ENCODE measurements at regions not wholly inside any gene's neighbourhood (a gene's known extent, or its start where the extent isn't known, plus 50 kb on each side); places are given as distances from the start of the nearest gene placed in this dataset.
"Not testable (repeated sequence)": the region's sequence is repeated elsewhere in the genome, so short reads cannot be mapped to it uniquely, and the experiment has no call there.

DNA sequence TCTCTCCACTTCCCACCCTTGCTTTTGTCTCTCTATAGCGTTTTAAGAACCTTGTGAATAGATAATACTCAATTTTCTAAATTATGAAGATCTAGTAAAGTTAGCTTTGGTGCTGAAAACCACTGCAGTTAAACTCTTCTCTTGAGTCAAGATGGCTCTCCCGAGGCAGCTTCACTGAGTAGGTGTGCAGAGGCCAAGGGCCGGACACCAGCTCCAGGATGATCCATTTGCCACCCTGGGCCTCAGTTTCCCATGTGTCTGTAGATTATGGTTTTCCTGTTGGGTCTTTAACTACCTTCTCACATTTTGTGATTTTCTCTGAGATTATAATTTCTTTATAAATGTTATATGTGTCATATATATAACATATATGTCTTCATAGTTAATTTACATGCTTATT lies 68.5 kb upstream of the SH3RF3 start:
- no peak for ATAC-seq (replicated peaks in 6 of 8)
- Histone ChIP-seq H3K4me3 (no peak overlapping the region), H3K4me1 (replicated peaks in 1 of 2) (peaks cover 25 to 41% of the 10 kb centered on the region in 2 donors), H3K27ac (no peak overlapping the region)
- in situ Hi-C loops (cut with MboI; ENCODE audit: low pct_unique_long_range_greater_than_20kb in 2 of 9, low sequenced_read_pairs in 9 of 9, unreplicated experiment in 9 of 9) = no loop called here
- 10 to 96% (median 83%) methylated on average over 1 to 3 of the region's 3 CpGs; no CpG with 5 or more reads in 4 of the 10 experiments for WGBS, 10 experiments

DNA sequence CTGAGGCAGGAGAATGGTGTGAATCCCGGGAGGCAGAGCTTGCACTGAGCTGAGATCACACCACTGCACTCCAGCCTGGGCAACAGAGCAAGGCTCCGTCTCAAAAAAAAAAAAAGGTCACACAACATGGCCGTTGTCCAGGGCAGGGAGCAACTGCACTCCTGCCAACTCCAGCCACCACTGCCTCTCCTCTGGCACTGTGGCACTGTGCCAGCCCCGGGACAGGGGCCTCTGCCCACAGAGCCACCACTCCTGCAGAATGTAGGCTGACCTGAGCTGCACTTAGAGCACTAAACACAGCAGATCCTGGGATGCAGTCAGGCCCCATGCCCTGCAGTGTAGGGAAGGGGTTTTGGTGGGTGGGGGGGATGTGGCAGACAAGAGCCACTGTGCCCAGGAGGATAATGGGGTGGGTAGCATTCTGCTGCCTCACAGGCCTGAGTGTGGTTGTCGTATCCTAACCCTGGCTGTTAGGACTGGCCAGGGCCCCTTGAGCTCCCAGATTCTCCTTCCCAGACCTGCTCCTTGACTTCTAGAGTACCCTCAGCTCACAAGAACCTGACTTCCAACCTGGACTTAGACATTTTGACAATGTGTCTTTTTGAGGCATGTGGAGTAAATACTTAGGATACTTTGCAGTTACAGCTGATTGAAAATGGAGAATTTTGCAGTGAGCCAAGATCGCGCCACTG lies 69.4 kb upstream of the SH3RF3 start:
- Histone ChIP-seq H3K4me1 (replicated peaks in 1 of 2) (peaks cover 25 to 41% of the 10 kb centered on the region in 2 donors), H3K27ac (peak overlapping the region in 1 of 2 donors; percentile 10), H3K4me3 (no peak overlapping the region)
- WGBS, 10 experiments = 44 to 100% (median 91%) methylated on average over 1 to 4 of the region's 7 CpGs; no CpG with 5 or more reads in 2 of the 10 experiments
- in situ Hi-C loops (cut with MboI; ENCODE audit: low pct_unique_long_range_greater_than_20kb in 2 of 9, low sequenced_read_pairs in 9 of 9, unreplicated experiment in 9 of 9) = no loop called here
- ATAC-seq (replicated peaks in 6 of 8) = no peak

DNA sequence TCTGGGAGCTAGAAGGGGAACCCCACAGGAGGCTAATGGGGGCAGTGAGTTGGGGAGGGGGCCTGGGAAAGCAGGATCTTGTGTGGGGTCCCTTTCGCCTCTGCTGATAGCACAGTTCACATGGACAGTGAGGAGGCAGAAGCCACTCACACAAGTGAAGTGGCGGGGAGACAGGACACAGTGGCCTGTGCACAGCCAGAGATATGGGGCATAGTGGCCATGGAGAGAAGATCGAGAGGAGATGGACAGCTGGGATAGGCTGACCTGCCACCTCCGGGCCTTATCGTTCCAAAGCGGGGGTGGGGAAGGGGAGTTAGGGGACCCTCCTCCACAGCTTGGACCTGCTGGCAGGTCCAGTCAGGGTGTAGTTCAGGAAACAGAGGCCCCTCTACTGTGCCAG lies 69.8 kb upstream of the EDAR start:
- 51 to 100% (median 100%) methylated on average over 1 to 4 of the region's 6 CpGs; no CpG with 5 or more reads in 7 of the 10 experiments for WGBS, 10 experiments
- H3K27ac ChIP-seq = peak overlapping the region; percentile 66 to 82
- peak in 1 of 8 experiments; percentile 9 for ATAC-seq (replicated peaks in 6 of 8)
- H3K4me3 ChIP-seq = no peak overlapping the region
- peaks cover 25 to 41% of the 10 kb centered on the region in 2 donors for H3K4me1 ChIP-seq (replicated peaks in 1 of 2)
- in situ Hi-C loops (cut with MboI; ENCODE audit: low pct_unique_long_range_greater_than_20kb in 2 of 9, low sequenced_read_pairs in 9 of 9, unreplicated experiment in 9 of 9) = no loop called here

DNA sequence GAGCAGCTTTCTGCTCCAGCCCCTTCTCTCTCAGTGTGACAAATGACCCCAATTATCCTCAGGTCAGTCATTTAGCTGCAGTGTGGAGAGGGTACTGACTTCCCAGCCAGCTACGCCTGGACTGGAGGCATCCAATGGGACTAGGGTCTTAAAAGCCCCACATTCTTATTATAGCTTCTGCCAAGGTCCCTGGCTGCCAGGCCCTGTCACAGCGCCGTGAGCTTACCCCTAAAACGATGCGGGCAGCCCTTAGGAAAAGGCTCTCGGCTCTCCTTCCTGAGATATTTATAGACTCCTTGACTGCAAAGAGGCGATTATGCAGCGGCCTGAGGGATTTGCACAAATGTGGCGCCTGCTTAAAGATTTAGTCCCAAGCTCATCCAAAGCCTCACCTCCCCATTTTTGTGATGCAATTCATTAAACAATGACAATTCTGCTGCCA lies 69.2 kb upstream of the EDAR start:
- ATAC-seq (replicated peaks in 6 of 8) = peak in 6 of 8 experiments; percentile 16 to 82 (median 77)
- no peak overlapping the region for H3K4me3 ChIP-seq
- peaks cover 25 to 39% of the 10 kb centered on the region in 2 donors for H3K4me1 ChIP-seq (replicated peaks in 1 of 2)
- 8 to 70% methylated on average over 2 to 4 of the region's 9 CpGs; no CpG with 5 or more reads in 8 of the 10 experiments for WGBS, 10 experiments
- in situ Hi-C loops (cut with MboI; ENCODE audit: low pct_unique_long_range_greater_than_20kb in 2 of 9, low sequenced_read_pairs in 9 of 9, unreplicated experiment in 9 of 9) = no loop called here
- peak overlapping the region; percentile 66 to 82 for H3K27ac ChIP-seq

DNA sequence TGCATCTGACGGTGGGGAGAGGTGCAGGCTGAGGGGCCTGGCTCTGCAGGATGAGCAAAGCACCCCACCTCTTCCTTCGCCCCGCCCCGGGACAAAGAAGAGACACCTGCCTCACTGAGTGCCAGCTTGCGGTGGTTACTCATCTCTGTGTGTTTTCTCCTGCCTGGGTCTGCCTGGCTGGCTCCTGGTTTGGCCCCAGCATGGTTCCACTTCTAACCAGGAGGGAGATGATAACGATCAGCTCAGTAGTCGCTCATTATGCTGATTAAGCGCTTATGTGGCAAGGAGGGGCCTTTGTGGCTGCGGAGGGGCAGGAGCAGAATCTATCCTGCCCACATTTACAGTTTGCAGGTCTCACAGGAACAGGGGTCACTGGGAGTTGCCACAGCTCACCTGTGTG lies 68.7 kb upstream of the EDAR start:
- H3K4me3 ChIP-seq = no peak overlapping the region
- ATAC-seq (replicated peaks in 6 of 8) = peak in 4 of 8 experiments; percentile 18 to 43 (median 36)
- in situ Hi-C loops (cut with MboI; ENCODE audit: low pct_unique_long_range_greater_than_20kb in 2 of 9, low sequenced_read_pairs in 9 of 9, unreplicated experiment in 9 of 9) = no loop called here
- WGBS, 10 experiments = 0 to 80% (median 61%) methylated on average over 1 to 8 of the region's 9 CpGs; no CpG with 5 or more reads in 5 of the 10 experiments
- peaks cover 25 to 36% of the 10 kb centered on the region in 2 donors for H3K4me1 ChIP-seq (replicated peaks in 1 of 2)
- peak overlapping the region; percentile 66 to 82 for H3K27ac ChIP-seq

DNA sequence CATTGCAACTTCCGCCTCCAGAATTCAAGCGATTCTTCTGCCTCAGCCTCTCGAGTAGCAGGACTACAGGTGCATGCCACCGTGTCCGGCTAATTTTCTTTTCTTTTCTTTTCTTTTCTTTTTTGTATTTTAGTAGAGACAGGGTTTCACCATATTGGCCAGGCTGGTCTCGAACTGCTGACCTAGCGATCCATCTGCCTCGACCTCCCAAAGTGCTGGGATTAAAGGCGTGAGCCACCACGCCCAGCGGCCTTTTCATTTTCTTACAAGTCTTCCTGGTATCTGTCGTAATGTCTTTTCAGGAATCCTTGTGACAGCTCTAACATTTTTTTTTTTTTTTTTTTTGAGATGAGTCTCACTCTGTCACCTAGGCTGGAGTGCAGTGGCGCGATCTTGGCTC lies 66.4 kb upstream of the EDAR start:
- no peak overlapping the region for H3K4me3 ChIP-seq
- 65 to 95% (median 83%) methylated on average over 3 to 12 of the region's 14 CpGs for WGBS, 10 experiments
- no peak overlapping the region for H3K27ac ChIP-seq
- peaks cover 21 to 29% of the 10 kb centered on the region in 2 donors for H3K4me1 ChIP-seq (replicated peaks in 1 of 2)
- ATAC-seq (replicated peaks in 6 of 8) = no peak
- in situ Hi-C loops (cut with MboI; ENCODE audit: low pct_unique_long_range_greater_than_20kb in 2 of 9, low sequenced_read_pairs in 9 of 9, unreplicated experiment in 9 of 9) = no loop called here

DNA sequence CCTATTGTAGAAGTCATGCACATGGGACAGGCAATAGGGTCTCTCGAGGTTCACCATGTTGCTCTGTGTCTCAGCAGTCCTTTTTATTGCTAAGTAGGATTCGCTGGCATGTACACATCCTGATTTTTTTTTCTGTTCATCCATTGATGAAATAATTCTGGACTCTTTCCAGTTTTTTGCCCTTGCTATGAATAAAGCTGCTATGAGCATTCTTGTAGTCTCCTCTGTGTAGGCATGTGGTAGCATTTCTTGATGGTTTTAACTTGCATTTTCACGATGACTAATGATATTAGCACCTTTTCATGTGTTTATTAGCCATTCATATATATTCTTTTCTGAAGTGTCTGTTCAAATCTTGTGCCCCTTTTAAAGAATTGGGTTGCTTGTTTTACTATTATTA lies 65.8 kb upstream of the EDAR start:
- in situ Hi-C loops (cut with MboI; ENCODE audit: low pct_unique_long_range_greater_than_20kb in 2 of 9, low sequenced_read_pairs in 9 of 9, unreplicated experiment in 9 of 9) = no loop called here
- WGBS, 10 experiments = 23 to 100% (median 90%) methylated on average over 1 to 3 of the region's 3 CpGs
- no peak overlapping the region for H3K27ac ChIP-seq
- H3K4me3 ChIP-seq = no peak overlapping the region
- no peak for ATAC-seq (replicated peaks in 6 of 8)
- peaks cover 21 to 33% of the 10 kb centered on the region in 2 donors for H3K4me1 ChIP-seq (replicated peaks in 1 of 2)

DNA sequence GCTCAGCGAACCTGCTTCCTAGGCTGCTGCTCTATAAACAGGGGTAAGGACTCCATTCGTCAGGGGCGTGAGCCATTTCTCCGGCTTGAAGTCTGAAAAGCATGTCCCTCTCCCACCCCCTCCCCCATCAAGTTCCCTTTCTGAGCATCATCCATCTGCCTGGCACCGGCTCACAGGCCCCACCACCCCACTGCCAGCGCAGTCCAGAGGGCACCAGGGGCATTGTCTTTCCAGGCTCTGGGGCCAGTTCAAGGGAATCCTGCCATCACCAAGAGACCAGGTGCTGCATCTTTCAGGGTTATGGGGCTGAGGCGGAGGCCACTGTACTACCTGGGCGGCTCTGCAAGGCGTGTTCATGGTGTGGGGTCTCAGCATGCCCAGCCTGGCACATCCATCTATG lies 64.7 kb upstream of the EDAR start:
- 85 to 100% methylated on average over 1 to 3 of the region's 9 CpGs; no CpG with 5 or more reads in 8 of the 10 experiments for whole genome bisulfite sequencing, 10 experiments
- Histone ChIP-seq H3K4me1 (replicated peaks in 1 of 2) (peaks cover 16 to 38% of the 10 kb centered on the region in 2 donors), H3K27ac (no peak overlapping the region), H3K4me3 (no peak overlapping the region)
- in situ Hi-C loops (cut with MboI; ENCODE audit: low pct_unique_long_range_greater_than_20kb in 2 of 9, low sequenced_read_pairs in 9 of 9, unreplicated experiment in 9 of 9) = no loop called here
- ATAC-seq (replicated peaks in 6 of 8) = no peak

DNA sequence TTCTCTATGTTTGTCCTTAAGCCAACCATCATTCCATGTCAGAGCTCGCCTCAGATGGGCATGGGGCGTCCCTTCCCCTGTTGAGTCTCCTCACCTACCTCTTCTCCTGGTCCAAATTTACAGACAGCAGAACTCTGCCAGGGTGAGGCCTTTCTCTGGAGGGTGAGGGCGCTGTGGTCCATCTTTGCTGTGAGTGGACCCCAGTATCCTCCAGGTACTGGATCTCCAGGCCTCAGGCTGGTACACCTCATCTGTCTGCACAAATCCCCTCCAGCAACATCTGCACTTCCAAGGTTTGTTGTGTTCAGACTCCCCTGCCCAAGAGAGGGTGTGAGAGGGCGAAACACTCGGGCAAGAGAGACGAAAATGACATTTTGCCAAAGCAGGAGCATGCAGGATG lies 63.9 kb upstream of the EDAR start:
- Histone ChIP-seq H3K4me3 (no peak overlapping the region), H3K27ac (no peak overlapping the region), H3K4me1 (replicated peaks in 1 of 2) (peaks cover 8 to 38% of the 10 kb centered on the region in 2 donors)
- no peak for ATAC-seq (replicated peaks in 6 of 8)
- in situ Hi-C loops (cut with MboI; ENCODE audit: low pct_unique_long_range_greater_than_20kb in 2 of 9, low sequenced_read_pairs in 9 of 9, unreplicated experiment in 9 of 9) = no loop called here
- WGBS, 10 experiments = 23 to 100% (median 76%) methylated on average over 1 to 4 of the region's 6 CpGs; no CpG with 5 or more reads in 4 of the 10 experiments

DNA sequence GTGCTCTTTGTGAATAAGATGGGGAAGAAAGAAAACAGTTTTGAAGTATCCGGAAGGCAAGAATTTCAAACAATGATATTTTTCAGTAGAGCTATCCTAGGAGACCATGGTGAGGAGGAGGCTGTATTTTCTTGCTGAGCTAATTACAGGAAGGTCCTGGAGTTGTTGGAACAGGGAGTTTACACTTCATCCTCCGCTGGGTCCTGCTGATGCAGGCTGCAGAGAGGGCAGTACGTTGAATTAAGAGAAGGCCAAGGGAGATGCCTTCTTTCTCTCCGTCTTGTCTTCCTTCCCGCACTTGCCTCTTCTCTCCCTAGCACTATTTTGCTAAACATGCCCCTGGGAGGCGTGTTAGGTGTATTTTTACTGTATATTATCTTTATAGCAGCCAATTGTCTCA lies 60.0 kb upstream of the EDAR start:
- H3K27ac ChIP-seq = peak overlapping the region in 1 of 2 donors; percentile 52
- H3K4me1 ChIP-seq (replicated peaks in 1 of 2) = peaks cover 0 to 38% of the 10 kb centered on the region in 2 donors
- in situ Hi-C loops (cut with MboI; ENCODE audit: low pct_unique_long_range_greater_than_20kb in 2 of 9, low sequenced_read_pairs in 9 of 9, unreplicated experiment in 9 of 9) = no loop called here
- WGBS, 10 experiments = 18 to 100% (median 74%) methylated on average over 1 to 6 of the region's 6 CpGs; no CpG with 5 or more reads in 3 of the 10 experiments
- peak in 4 of 8 experiments; percentile 16 to 29 (median 21) for ATAC-seq (replicated peaks in 6 of 8)
- H3K4me3 ChIP-seq = no peak overlapping the region

DNA sequence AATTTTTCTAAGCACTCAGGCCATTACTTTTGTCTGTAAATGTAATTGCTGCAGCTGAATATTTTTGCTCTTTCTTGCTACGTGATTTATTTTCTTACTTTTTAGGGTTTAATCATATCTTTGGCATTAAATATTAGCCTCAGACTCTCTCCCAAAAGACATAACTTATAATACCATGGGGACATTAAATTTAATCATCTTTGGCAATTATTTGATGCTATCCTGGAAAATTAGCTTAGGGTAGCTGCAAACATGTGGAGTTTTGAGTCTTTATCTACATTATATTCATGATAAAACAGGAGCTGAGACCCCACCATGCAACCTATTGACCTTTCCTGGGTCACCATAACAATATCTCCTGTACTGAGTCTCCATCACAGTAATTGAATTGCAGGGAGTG lies 59.1 kb upstream of the EDAR start:
- WGBS, 10 experiments = 22 to 100% (median 81%) methylated on average over 1 of the region's 1 CpG; no CpG with 5 or more reads in 2 of the 10 experiments
- ATAC-seq (replicated peaks in 6 of 8) = peak in 1 of 8 experiments; percentile 50
- Histone ChIP-seq H3K4me1 (replicated peaks in 1 of 2) (peaks cover 0 to 38% of the 10 kb centered on the region in 2 donors), H3K4me3 (no peak overlapping the region), H3K27ac (no peak overlapping the region)
- in situ Hi-C loops (cut with MboI; ENCODE audit: low pct_unique_long_range_greater_than_20kb in 2 of 9, low sequenced_read_pairs in 9 of 9, unreplicated experiment in 9 of 9) = no loop called here

DNA sequence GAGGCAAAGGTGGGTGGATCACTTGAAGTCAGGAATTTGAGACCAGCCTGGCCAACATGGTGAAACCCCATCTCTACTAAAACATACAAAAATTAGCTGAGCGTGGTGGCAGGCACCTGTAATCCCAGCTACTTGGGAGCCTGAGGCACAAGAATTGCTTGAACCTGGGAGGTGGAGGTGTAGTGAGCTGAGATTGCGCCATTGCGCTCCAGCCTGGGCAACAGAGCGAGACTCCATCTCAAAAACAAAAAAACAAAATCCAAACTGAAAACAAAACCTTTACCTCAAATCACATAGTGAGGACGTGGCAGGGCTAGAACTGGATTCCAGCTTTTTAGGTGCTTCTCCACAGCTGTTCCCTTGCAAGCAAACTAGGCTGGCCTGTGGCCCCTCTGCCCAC lies 58.5 kb upstream of the EDAR start:
- H3K4me1 ChIP-seq (replicated peaks in 1 of 2) = peaks cover 0 to 38% of the 10 kb centered on the region in 2 donors
- in situ Hi-C loops (cut with MboI; ENCODE audit: low pct_unique_long_range_greater_than_20kb in 2 of 9, low sequenced_read_pairs in 9 of 9, unreplicated experiment in 9 of 9); H3K4me3 ChIP-seq; ATAC-seq (replicated peaks in 6 of 8): not testable (repeated sequence)
- peak overlapping the region in 1 of 2 donors; percentile 13 for H3K27ac ChIP-seq
- WGBS, 10 experiments = 56 to 100% (median 90%) methylated on average over 1 to 4 of the region's 5 CpGs; no CpG with 5 or more reads in 3 of the 10 experiments

DNA sequence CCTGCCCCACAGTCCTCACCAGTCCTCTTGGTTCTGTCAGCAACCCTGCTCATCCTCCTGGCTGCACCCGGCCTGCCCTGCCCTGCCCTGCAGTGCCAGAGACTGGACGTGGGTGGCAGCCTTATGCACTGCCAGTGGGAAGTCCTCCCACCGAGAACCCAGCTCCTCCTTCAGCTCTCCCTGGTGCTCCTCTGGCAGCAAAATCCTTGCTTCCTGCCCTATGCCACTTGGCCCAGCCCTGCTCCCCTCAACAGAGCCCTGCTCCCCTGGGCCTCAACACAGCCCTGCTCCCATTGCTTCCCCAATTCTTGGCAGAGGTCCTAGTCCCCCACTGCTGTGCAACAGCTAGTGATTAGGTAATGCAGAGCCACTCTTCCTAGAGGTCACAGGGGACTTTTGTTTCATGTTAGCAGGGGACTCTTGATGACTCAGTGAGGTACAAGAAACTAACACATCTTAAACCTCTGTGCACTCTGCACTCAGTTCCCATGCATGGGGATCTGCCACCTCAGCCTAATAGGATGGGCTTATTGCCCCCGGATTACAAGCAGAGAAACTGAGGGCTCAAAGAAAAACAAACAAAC lies 58.0 kb upstream of the EDAR start:
- peaks cover 0 to 38% of the 10 kb centered on the region in 2 donors for H3K4me1 ChIP-seq (replicated peaks in 1 of 2)
- 29 to 100% (median 79%) methylated on average over 1 to 4 of the region's 4 CpGs; no CpG with 5 or more reads in 5 of the 10 experiments for WGBS, 10 experiments
- peak in 4 of 8 experiments; percentile 12 to 29 (median 16) for ATAC-seq (replicated peaks in 6 of 8)
- no peak overlapping the region for H3K4me3 ChIP-seq
- in situ Hi-C loops (cut with MboI; ENCODE audit: low pct_unique_long_range_greater_than_20kb in 2 of 9, low sequenced_read_pairs in 9 of 9, unreplicated experiment in 9 of 9) = no loop called here
- peak overlapping the region in 1 of 2 donors; percentile 13 for H3K27ac ChIP-seq
